ENCODE measurements at regions not wholly inside any gene's neighbourhood (a gene's known extent, or its start where the extent isn't known, plus 50 kb on each side); places are given as distances from the start of the nearest gene placed in this dataset.

- TF ChIP-seq CTCF (IDR thresholded peaks at IDR 0.05) = no peak
- Mint-ChIP-seq H3K4me3 (no peak overlapping the region), H3K27me3 (ENCODE audit: low read depth in 3 of 3) (no peaks in the 10 kb centered on the region), H3K9me3 (peaks cover 0 to 2% (median 0%) of the 10 kb centered on the region in 7 donors), H3K36me3 (no peaks in the 10 kb centered on the region), H3K4me1 (no peaks in the 10 kb centered on the region), H3K27ac (no peak overlapping the region)
- WGBS (ENCODE audit: insufficient coverage) = 76% methylated on average over 4 of the region's 8 CpGs
- Histone ChIP-seq H3K9me3 (replicated peaks in 1 of 2; ENCODE audit: control insufficient read depth in 1 of 2, insufficient read depth in 1 of 2, low read length in 2 of 2) (no peaks in the 10 kb centered on the region), H3K27me3 (ENCODE audit: control insufficient read depth in 2 of 2, insufficient read depth in 2 of 2, low read length in 2 of 2) (no peaks in the 10 kb centered on the region), H3K4me1 (ENCODE audit: control insufficient read depth in 1 of 2, insufficient read depth in 2 of 2, low read length in 2 of 2) (no peaks in the 10 kb centered on the region), H4K20me1 (ENCODE audit: insufficient read depth, low read length) (no peaks in the 10 kb centered on the region), H3K4me3 (replicated peaks in 1 of 3; ENCODE audit: low read depth in 2 of 3, low read length in 3 of 3) (no peak overlapping the region), H3K36me3 (replicated peaks in 1 of 2; ENCODE audit: control insufficient read depth in 1 of 2, insufficient read depth in 2 of 2, low read length in 2 of 2) (no peaks in the 10 kb centered on the region), H3K79me2 (ENCODE audit: insufficient read depth, low read length) (no peaks in the 10 kb centered on the region), H3K9ac (ENCODE audit: insufficient read depth, low read length, poor library complexity, severe bottlenecking) (no peak overlapping the region), H3K27ac (ENCODE audit: low read depth in 1 of 2, low read length in 2 of 2) (no peak overlapping the region), H3K4me2 (replicated peaks; ENCODE audit: extremely low read depth, low read length, poor library complexity, severe bottlenecking) (no peak overlapping the region), H2AFZ (ENCODE audit: insufficient read depth, low read depth, low read length, poor library complexity, severe bottlenecking) (no peak overlapping the region)
- intact Hi-C loops (cut with micrococcal nuclease) = no loop called here
- DNase-seq = no peak
Measured at GRCh38 chr7:41627645-41628298, 75.1 kb downstream of the INHBA start.

GRCh38 chr7:41624818-41625217 is 78.1 kb downstream of the INHBA start:
- Mint-ChIP-seq H3K4me3 (no peak overlapping the region), H3K9me3 (peaks cover 0 to 6% (median 2%) of the 10 kb centered on the region in 7 donors), H3K4me1 (no peaks in the 10 kb centered on the region), H3K27me3 (ENCODE audit: low read depth in 3 of 3) (peaks cover 0 to 1% (median 0%) of the 10 kb centered on the region in 3 donors), H3K27ac (no peak overlapping the region), H3K36me3 (no peaks in the 10 kb centered on the region)
- no peak for TF ChIP-seq CTCF (IDR thresholded peaks at IDR 0.05)
- Histone ChIP-seq H3K9me3 (replicated peaks in 1 of 2; ENCODE audit: control insufficient read depth in 1 of 2, insufficient read depth in 1 of 2, low read length in 2 of 2) (no peaks in the 10 kb centered on the region), H3K4me2 (replicated peaks; ENCODE audit: extremely low read depth, low read length, poor library complexity, severe bottlenecking) (no peak overlapping the region), H2AFZ (ENCODE audit: insufficient read depth, low read depth, low read length, poor library complexity, severe bottlenecking) (no peak overlapping the region), H4K20me1 (ENCODE audit: insufficient read depth, low read length) (no peaks in the 10 kb centered on the region), H3K79me2 (ENCODE audit: insufficient read depth, low read length) (no peaks in the 10 kb centered on the region), H3K36me3 (replicated peaks in 1 of 2; ENCODE audit: control insufficient read depth in 1 of 2, insufficient read depth in 2 of 2, low read length in 2 of 2) (no peaks in the 10 kb centered on the region), H3K27me3 (ENCODE audit: control insufficient read depth in 2 of 2, insufficient read depth in 2 of 2, low read length in 2 of 2) (no peaks in the 10 kb centered on the region), H3K27ac (ENCODE audit: low read depth in 1 of 2, low read length in 2 of 2) (no peak overlapping the region), H3K4me3 (replicated peaks in 1 of 3; ENCODE audit: low read depth in 2 of 3, low read length in 3 of 3) (no peak overlapping the region), H3K4me1 (ENCODE audit: control insufficient read depth in 1 of 2, insufficient read depth in 2 of 2, low read length in 2 of 2) (no peaks in the 10 kb centered on the region), H3K9ac (ENCODE audit: insufficient read depth, low read length, poor library complexity, severe bottlenecking) (no peak overlapping the region)
- no peak for DNase-seq
- intact Hi-C loops (cut with micrococcal nuclease) = no loop called here

All from CD14-positive monocyte (primary cell).